Stomach smooth muscle (tissue), 2 donors: ENCODE measurements at regions not wholly inside any gene's neighbourhood (a gene's known extent, or its start where the extent isn't known, plus 50 kb on each side); places are given as distances from the start of the nearest gene placed in this dataset.
"Not testable (repeated sequence)": the region's sequence is repeated elsewhere in the genome, so short reads cannot be mapped to it uniquely, and the experiment has no call there.

Experiments
- H3K27ac ChIP-seq: one replicate; pipeline ENCODE4 v1.7.0; 2013; ENCODE audit warnings: mild to moderate bottlenecking, low read length, inconsistent platforms
- H3K27me3 ChIP-seq, 2 donors: one replicate each; pipeline ENCODE4 v1.7.0; 2013; ENCODE audit warnings: low read length in 2 of 2; ENCODE audit not compliant: insufficient read depth in 2 of 2, control insufficient read depth in 1 of 2
- H3K36me3 ChIP-seq, 2 donors: one replicate each; pipeline ENCODE4 v1.7.0; 2013; ENCODE audit warnings: low read length in 2 of 2; ENCODE audit not compliant: control insufficient read depth in 2 of 2, insufficient read depth in 2 of 2
- H3K4me1 ChIP-seq: one replicate; pipeline ENCODE4 v1.7.0; 2013; ENCODE audit warnings: low read length; ENCODE audit not compliant: control insufficient read depth, insufficient read depth
- H3K4me3 ChIP-seq, 2 donors: one replicate each; pipeline ENCODE4 v1.7.0; 2013; ENCODE audit warnings: low read length in 2 of 2
- H3K9ac ChIP-seq, 2 donors: one replicate each; pipeline ENCODE4 v1.7.0; 2013; ENCODE audit warnings: low read length in 2 of 2, mild to moderate bottlenecking in 1 of 2
- H3K9me3 ChIP-seq, 2 donors: one replicate each; pipeline ENCODE4 v1.7.0; 2013; ENCODE audit warnings: low read length in 2 of 2; ENCODE audit not compliant: control insufficient read depth in 2 of 2
- donor health status: healthy.
- donor health status: Pancreatic carcinoma.

DNA sequence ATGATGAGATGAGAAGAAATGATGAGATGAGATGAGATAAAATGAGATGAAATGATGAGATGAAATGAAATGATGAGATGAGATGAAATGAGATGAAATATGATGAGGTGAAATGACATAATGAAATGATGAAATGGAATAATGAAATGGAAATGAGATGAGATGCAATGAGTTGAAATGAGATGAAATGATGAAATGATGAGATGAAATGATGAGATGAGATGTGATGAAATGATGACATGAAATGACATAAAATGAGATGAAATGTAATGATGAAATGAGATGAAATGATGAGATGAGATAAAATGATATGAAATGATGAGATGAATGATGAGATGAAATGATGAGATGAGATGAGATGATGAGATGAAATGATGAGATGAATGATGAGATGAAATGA is 338.6 kb upstream of the PLGLB1 start:
- H3K9me3 ChIP-seq, H3K36me3 ChIP-seq, H3K9ac ChIP-seq, H3K27ac ChIP-seq, H3K4me3 ChIP-seq, H3K4me1 ChIP-seq, H3K27me3 ChIP-seq: not testable (repeated sequence)

DNA sequence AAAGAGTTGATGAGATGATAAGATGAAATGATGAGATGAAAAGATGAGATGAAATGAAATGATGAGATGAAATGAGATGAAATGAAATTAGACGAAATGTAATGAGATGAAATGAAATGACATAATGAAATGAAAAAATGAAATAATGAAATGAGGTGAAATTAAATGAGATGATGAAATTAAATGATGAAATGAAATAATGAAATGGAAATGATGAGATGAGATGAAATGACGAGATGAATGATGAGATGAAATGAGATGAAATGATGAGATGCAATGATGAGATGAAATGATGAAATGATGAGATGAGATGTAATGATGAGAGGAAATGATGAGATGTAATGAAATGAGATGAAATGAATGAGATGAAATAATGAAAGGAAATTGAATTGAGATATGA is 339.3 kb upstream of the PLGLB1 start:
- H3K36me3 ChIP-seq, H3K4me3 ChIP-seq, H3K9me3 ChIP-seq, H3K27ac ChIP-seq, H3K9ac ChIP-seq, H3K27me3 ChIP-seq, H3K4me1 ChIP-seq: not testable (repeated sequence)

DNA sequence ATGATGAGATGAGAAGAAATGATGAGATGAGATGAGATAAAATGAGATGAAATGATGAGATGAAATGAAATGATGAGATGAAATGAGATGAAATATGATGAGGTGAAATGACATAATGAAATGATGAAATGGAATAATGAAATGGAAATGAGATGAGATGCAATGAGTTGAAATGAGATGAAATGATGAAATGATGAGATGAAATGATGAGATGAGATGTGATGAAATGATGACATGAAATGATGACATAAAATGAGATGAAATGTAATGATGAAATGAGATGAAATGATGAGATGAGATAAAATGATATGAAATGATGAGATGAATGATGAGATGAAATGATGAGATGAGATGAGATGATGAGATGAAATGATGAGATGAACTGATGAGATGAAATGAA is 340.2 kb upstream of the PLGLB1 start:
- not testable (repeated sequence) for H3K4me3 ChIP-seq

DNA sequence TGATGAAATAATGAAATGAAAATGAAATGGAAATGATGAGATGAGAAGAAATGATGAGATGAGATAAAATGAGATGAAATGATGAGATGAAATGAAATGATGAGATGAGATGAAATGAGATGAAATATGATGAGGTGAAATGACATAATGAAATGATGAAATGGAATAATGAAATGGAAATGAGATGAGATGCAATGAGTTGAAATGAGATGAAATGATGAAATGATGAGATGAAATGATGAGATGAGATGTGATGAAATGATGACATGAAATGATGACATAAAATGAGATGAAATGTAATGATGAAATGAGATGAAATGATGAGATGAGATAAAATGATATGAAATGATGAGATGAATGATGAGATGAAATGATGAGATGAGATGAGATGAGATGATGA is 342.7 kb upstream of the PLGLB1 start:
- not testable (repeated sequence) for H3K4me1 ChIP-seq, H3K36me3 ChIP-seq, H3K9me3 ChIP-seq, H3K4me3 ChIP-seq, H3K27ac ChIP-seq, H3K9ac ChIP-seq, H3K27me3 ChIP-seq

More for the DNA sequence above, 340.2 kb upstream of the PLGLB1 start:
- H3K9ac ChIP-seq, H3K36me3 ChIP-seq, H3K4me1 ChIP-seq, H3K27ac ChIP-seq, H3K27me3 ChIP-seq, H3K9me3 ChIP-seq: not testable (repeated sequence)

DNA sequence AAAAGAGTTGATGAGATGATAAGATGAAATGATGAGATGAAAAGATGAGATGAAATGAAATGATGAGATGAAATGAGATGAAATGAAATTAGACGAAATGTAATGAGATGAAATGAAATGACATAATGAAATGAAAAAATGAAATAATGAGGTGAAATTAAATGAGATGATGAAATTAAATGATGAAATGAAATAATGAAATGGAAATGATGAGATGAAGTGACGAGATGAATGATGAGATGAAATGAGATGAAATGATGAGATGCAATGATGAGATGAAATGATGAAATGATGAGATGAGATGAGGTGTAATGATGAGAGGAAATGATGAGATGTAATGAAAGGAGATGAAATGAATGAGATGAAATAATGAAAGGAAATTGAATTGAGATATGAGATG is 343.4 kb upstream of the PLGLB1 start:
- H3K27me3 ChIP-seq, H3K9me3 ChIP-seq, H3K4me1 ChIP-seq, H3K27ac ChIP-seq, H3K36me3 ChIP-seq, H3K9ac ChIP-seq, H3K4me3 ChIP-seq: not testable (repeated sequence)

DNA sequence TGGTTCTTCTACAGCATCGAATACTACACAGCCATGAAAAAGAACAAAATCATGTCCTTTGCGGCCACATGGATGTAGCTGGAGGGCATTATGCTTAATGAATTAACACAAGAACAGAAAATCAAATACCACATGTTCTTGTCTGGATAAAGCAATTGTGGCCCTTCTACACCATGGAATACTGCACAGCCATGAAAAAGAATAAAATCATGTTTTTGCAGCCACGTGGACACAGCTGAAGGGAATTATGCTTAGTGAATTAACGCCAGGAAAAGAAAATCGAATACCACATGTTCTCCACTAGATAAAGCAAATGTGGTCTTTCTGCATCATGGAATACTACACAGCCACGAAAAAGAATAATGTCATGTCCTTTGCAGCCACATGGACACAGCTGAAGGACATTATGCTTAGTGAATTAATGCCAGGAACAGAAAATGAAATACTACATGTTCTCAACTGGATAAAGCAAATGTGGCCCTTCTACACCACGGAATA is 361.8 kb upstream of the PLGLB2 start:
- not testable (repeated sequence) for H3K9me3 ChIP-seq, H3K4me1 ChIP-seq, H3K4me3 ChIP-seq, H3K27me3 ChIP-seq, H3K9ac ChIP-seq, H3K36me3 ChIP-seq, H3K27ac ChIP-seq

DNA sequence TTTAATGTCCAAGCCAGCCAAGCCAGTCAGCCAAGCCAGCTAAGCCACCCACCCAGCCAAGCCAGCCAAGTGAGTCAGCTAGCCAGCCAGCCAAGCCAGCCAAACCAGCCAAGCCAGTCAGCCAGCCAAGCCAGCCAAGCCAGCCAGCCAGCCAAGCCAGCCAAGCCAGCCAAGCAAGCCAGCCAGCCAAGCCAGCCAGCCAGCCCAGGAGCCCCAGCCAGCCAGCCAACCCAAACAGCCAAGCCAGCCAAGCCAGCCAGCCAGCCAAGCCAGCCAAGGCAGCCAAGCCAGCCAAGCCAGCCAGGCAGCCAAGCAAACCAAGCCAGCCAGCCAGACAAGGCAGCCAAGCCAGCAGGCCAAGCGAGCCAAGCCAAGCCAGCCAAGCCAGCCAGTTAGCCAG is 352.1 kb upstream of the PLGLB2 start:
- H3K27me3 ChIP-seq, H3K9me3 ChIP-seq, H3K27ac ChIP-seq, H3K4me1 ChIP-seq, H3K4me3 ChIP-seq, H3K36me3 ChIP-seq, H3K9ac ChIP-seq: not testable (repeated sequence)

DNA sequence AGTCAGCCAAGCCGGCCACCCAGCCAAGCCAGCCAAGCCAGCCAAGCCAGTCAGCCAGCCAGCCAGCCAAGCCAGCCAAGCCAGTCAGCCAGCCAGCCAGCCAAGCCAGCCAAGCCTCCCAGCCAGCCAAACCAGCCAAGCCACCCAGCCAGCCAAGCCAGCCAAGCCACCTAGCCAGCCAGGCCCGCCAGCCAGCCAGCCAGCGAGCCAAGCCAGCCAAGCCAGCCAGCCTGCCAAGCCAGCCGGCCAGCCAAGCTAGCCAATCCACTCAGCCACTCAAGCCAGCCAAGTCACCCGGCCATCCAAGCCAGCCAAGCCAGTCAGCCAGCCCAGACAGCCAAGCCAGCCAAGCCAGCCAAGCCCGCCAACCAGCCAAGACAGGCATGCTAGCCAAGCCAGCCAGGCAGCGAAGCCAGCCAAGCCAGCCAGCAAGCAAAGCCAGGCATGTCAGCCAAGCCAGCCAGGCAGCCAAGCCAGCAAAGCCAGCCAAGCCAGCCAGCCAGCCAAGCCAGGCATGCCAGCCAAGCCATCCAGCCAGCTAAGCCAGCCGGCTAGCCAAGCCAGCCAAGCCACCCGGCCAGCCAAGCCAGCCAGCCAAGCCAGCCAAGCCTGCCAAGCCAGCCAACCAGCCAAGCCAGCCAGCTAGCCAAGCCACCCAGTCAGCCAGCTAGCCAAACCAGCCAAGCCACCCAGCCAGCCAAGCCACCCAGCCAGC is 351.2 kb upstream of the PLGLB2 start:
- H3K9me3 ChIP-seq, H3K27me3 ChIP-seq, H3K9ac ChIP-seq, H3K4me3 ChIP-seq, H3K27ac ChIP-seq, H3K36me3 ChIP-seq, H3K4me1 ChIP-seq: not testable (repeated sequence)

DNA sequence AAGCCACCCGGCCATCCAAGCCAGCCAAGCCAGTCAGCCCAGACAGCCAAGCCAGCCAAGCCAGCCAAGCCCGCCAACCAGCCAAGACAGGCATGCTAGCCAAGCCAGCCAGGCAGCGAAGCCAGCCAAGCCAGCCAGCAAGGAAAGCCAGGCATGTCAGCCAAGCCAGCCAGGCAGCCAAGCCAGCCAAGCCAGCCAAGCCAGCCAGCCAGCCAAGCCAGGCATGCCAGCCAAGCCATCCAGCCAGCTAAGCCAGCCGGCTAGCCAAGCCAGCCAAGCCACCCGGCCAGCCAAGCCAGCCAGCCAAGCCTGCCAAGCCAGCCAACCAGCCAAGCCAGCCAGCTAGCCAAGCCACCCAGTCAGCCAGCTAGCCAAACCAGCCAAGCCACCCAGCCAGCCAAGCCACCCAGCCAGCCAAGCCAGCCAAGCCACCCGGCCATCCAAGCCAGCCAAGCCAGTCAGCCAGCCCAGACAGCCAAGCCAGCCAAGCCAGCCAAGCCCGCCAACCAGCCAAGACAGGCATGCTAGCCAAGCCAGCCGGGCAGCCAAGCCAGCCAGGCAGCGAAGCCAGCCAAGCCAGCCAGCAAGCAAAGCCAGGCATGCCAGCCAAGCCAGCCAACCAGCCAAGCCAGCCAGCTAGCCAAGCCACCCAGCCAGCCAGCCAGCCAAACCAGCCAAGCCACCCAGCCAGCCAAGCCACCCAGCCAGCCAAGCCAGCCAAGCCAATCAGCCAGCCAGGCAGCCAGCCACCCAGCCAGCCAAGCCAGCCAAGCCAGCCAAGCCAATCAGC is 350.4 kb upstream of the PLGLB2 start:
- not testable (repeated sequence) for H3K4me3 ChIP-seq, H3K27ac ChIP-seq

DNA sequence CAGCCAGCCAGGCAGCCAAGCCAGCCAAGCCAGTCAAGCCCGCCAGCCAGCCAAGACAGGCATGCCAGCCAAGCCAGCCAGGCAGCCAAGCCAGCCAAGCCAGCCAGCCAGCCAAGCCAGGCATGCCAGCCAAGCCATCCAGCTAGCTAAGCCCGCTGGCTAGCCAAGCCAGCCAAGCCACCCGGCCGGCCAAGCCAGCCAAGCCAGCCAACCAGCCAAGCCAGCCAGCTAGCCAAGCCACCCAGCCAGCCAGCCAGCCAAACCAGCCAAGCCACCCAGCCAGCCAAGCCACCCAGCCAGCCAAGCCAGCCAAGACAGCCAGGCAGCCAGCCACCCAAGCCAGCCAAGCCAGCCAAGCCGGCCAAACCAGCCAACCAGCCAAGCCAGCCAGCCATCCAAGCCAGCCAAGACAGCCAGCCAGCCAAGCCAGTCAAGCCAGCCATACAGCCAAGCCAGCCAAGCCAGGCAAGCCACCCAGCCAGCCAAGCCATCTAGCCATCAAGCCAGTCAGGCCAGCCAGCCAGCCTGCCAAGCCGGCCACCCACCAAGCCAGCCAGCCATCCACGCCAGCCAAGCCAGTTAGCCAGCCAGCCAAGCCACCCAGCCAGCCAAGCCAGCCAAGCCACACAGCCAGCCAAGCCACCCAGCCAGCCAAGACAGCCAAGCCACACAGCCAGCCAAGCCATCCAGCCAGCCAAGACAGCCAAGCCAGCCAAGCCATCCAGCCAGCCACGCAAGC is 349.2 kb upstream of the PLGLB2 start:
- H3K27ac ChIP-seq, H3K36me3 ChIP-seq, H3K27me3 ChIP-seq, H3K9ac ChIP-seq, H3K4me1 ChIP-seq, H3K9me3 ChIP-seq, H3K4me3 ChIP-seq: not testable (repeated sequence)

More for the DNA sequence above, 350.4 kb upstream of the PLGLB2 start:
- H3K36me3 ChIP-seq, H3K27me3 ChIP-seq, H3K9ac ChIP-seq, H3K9me3 ChIP-seq, H3K4me1 ChIP-seq: not testable (repeated sequence)
